ENCODE measurements at regions not wholly inside any gene's neighbourhood (a gene's known extent, or its start where the extent isn't known, plus 50 kb on each side); places are given as distances from the start of the nearest gene placed in this dataset.

DNA sequence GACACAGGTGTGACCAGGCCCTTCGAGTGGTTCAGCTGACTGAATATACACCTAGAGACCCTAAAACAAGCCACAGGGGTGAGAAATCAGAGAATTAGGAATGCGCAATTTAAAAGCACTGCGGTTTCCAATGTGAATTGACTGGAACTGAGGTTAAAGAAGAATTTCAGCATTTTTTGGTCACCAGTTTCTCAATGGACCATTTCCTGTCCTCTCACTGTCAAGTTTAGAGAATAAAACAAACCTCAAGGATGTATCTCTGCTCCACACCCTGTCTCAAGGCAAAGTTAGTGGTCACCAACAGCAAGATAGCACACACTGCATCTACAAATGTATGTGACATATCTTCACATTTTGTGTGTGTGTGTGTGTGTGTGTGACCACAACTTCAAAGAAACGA is 143.8 kb upstream of the MAP3K1 start:
- TF ChIP-seq KIAA2018 (CRISPR knock-in tag; IDR thresholded peaks at IDR 0.05; ENCODE audit: borderline replicate concordance) (no peak), FOXP1 (IDR thresholded peaks at IDR 0.05) (no peak), FOXP1 (CRISPR knock-in tag; IDR thresholded peaks at IDR 0.05) (no peak), TAF15 (IDR thresholded peaks at IDR 0.05; ENCODE audit: low read depth, low read length, poor library complexity, severe bottlenecking) (no peak), CBFB (CRISPR knock-in tag; IDR thresholded peaks at IDR 0.05) (no peak), IRF2 (CRISPR knock-in tag; IDR thresholded peaks at IDR 0.05) (no peak), POLR2AphosphoS5 (IDR thresholded peaks at IDR 0.05; ENCODE audit: low read depth, low read length) (no peak), RFX5 (IDR thresholded peaks at IDR 0.05; ENCODE audit: low read depth, low read length) (no peak), POLR2A (IDR thresholded peaks at IDR 0.05; ENCODE audit: insufficient read depth in 1 of 2, low read depth in 2 of 2, low read length in 2 of 2) (no peak), HNF4G (IDR thresholded peaks at IDR 0.05; ENCODE audit: borderline replicate concordance, low read depth, low read length) (no peak), HNF4G (CRISPR knock-in tag; IDR thresholded peaks at IDR 0.05; ENCODE audit: borderline replicate concordance, low read depth) (no peak), SOX13 (IDR thresholded peaks at IDR 0.05) (no peak), SOX13 (CRISPR knock-in tag; conservative IDR thresholded peaks at IDR 0.05 in 1 of 2, IDR thresholded peaks at IDR 0.05 in 1 of 2) (no peak), ZMYM2 (CRISPR knock-in tag; IDR thresholded peaks at IDR 0.05) (no peak)
- TF ChIP-seq, protein P1, sequence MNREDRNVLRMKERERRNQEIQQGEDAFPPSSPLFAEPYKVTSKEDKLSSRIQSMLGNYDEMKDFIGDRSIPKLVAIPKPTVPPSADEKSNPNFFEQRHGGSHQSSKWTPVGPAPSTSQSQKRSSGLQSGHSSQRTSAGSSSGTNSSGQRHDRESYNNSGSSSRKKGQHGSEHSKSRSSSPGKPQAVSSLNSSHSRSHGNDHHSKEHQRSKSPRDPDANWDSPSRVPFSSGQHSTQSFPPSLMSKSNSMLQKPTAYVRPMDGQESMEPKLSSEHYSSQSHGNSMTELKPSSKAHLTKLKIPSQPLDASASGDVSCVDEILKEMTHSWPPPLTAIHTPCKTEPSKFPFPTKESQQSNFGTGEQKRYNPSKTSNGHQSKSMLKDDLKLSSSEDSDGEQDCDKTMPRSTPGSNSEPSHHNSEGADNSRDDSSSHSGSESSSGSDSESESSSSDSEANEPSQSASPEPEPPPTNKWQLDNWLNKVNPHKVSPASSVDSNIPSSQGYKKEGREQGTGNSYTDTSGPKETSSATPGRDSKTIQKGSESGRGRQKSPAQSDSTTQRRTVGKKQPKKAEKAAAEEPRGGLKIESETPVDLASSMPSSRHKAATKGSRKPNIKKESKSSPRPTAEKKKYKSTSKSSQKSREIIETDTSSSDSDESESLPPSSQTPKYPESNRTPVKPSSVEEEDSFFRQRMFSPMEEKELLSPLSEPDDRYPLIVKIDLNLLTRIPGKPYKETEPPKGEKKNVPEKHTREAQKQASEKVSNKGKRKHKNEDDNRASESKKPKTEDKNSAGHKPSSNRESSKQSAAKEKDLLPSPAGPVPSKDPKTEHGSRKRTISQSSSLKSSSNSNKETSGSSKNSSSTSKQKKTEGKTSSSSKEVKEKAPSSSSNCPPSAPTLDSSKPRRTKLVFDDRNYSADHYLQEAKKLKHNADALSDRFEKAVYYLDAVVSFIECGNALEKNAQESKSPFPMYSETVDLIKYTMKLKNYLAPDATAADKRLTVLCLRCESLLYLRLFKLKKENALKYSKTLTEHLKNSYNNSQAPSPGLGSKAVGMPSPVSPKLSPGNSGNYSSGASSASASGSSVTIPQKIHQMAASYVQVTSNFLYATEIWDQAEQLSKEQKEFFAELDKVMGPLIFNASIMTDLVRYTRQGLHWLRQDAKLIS (CRISPR knock-in tag; IDR thresholded peaks at IDR 0.05), result no peak
- TF ChIP-seq, protein P2, sequence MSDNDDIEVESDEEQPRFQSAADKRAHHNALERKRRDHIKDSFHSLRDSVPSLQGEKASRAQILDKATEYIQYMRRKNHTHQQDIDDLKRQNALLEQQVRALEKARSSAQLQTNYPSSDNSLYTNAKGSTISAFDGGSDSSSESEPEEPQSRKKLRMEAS (IDR thresholded peaks at IDR 0.05), result no peak
- TF ChIP-seq, protein P3, sequence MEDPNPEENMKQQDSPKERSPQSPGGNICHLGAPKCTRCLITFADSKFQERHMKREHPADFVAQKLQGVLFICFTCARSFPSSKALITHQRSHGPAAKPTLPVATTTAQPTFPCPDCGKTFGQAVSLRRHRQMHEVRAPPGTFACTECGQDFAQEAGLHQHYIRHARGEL (CRISPR knock-in tag; IDR thresholded peaks at IDR 0.05), result no peak

Measured in HepG2 (cell line).